HG03575 (cell line): ENCODE measurements at regions not wholly inside any gene's neighbourhood (a gene's known extent, or its start where the extent isn't known, plus 50 kb on each side); places are given as distances from the start of the nearest gene placed in this dataset.

ENCODE experiments used
- ATAC-seq: cut with Tn5 transposase; IDR thresholded peaks from one replicate; pipeline ENCODE4 v1.9.1; 2021; ENCODE audit not compliant: unreplicated experiment, insufficient number of reproducible peaks, low FRiP score; ENCODE audit errors: extremely low read depth

DNA sequence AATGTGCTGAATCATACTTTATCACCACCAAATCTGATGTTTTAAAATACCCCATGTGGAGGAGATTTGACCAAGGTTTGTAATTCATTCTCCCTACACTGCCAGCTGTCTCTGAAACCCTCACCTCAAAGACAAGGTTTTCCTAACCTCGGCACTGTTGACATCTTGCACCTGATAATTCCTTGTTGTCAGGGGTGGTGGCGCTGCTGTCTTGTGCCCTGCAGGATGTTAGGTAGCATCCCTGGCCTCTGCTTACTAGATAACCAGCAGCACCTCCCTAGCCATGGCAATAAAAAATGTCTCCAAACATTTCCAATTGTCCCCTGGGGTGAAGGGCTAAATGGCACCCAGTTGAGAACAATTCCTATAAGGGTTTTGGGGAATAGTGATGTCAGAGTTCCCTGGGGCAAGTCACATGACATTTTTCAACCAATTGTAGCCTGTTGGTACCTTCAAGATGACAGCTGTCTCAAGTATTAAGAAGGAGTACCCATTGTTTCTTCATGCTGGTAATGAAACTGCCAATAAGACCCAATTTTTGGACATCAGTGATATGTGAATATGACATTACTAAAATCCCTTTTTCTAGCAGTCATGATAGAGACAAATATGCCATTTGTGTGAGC is 160.6 kb upstream of the PLCXD3 start:
- no peak for ATAC-seq

DNA sequence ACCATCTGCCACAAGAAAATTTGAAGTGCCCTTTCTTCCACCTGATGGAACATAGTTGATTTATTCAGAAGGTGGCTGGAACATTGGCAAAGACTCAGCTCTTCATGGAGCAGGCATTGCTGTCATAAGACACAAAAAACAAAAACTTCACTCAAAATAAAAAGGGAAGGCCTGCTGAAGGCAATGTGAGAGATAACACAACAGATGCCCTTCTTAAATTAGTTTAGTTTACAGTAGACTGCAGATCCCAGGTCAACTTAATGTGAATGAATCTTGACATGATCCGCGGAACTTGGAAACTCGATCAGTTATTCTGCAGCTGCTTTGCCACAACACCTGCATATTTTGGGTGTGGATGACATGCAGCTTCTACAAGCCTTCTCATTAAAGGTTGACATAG is 159.8 kb upstream of the PLCXD3 start:
- ATAC-seq: no peak

DNA sequence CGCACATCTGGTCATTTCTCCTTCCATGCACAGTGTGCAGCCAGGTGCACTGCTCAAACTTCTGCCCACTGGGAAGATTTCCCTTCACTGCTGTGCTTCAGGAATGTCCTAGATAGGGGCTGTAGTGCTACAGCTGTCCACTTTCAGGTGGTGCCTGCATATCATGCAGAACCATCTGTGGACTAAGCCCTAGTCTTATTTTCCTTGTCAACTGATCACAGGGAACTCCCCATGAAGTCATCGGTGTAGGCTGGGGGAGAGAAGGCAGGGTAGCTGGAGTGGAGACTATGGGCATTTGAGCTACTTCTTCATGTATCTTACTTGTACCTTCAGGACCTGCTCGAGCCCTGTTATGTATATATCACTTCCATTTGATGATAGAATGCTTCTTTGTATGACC is 150.9 kb upstream of the PLCXD3 start:
- no peak for ATAC-seq

DNA sequence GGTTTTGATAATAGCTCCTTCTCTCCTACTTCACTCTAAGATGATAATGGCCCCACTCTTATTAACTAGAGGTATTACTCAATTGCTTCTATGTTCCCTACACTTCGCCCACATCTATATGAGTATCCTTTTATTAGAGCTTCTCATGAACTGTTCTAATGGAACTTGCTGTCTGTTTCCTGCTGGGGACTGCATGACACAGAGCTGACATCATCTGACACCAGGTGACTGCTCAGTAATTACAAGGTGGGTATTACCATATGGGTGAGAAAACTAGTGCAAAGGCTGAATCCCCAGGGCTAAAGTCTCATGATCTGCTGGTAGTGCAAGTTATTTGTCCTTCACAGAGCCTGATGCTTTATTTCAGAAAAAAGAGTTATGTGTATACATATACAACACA is 146.2 kb upstream of the PLCXD3 start:
- ATAC-seq: no peak

DNA sequence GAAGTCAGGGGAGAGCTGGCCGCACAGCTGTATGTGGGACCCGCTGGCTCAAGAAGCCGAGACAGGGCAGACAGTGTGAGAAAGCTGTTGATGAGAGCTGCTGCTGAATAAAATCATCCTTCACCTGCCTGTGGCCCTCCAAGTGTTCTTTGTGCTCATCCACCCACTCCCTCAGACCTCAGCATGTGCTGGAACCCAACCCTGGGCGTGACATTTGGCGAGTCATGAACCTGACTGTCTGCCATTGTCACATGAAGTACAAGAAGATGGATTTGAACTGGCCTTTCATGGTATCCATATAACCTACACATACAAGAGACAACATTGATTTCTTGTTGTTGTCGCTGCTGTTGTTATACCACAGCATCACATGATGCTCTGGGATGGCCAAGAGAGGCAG is 139.7 kb upstream of the PLCXD3 start:
- ATAC-seq: no peak

DNA sequence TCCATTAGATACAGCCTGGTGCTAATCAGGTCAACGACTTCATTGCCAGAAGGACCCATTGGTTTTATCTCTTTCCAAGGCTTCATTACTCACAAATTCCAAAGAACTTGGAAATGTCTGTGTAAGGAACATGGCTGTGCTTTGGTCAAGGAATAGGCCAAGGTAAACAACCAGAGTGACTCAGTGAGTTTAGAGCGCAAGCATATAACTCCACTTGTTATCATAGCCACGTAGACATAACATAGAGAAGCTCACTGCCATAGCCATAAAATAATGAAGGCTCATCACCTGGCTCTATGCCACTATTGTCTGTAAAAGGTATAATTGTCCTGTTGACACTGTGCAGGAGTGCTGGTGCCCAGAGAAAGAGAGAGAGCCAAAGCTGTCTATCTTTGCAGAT is 139.3 kb upstream of the PLCXD3 start:
- ATAC-seq: no peak

DNA sequence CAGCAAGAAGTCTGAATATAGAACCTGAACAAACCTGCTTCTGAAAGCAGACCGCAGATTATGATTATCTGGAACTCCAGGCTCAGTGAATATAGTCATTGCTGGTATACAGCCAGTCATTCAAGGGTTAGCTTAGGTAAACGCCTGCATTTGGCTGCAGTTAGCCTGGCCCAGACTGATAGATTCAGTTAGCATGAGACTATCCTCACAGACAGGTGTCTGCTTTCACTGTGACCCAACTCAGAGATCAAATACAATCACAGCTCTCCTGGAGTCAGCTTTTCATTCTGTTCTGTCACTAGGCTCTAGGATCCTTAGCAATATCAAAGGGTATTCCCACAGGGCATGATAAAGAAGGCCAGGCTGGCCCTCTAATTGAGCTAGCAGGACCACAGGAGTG is 138.6 kb upstream of the PLCXD3 start:
- ATAC-seq: no peak

DNA sequence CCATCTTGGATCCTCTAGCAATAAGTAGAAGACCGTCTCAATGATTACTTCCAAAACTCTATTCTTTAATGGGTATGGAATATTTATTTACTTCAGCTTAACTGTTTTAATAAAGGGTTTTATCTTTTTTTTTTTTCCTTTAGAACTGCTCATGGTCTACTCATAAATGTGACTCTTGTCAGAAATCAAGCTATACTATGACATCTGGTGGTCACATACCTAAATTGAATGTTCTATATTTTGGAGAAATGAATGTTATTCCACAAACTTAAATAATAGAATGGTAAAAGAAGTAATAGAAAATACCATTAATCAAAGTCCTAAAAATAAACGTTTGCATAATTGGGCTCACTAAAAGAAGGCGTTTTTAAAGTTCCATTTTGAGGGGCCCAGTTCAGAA is 131.2 kb upstream of the PLCXD3 start:
- no peak for ATAC-seq

DNA sequence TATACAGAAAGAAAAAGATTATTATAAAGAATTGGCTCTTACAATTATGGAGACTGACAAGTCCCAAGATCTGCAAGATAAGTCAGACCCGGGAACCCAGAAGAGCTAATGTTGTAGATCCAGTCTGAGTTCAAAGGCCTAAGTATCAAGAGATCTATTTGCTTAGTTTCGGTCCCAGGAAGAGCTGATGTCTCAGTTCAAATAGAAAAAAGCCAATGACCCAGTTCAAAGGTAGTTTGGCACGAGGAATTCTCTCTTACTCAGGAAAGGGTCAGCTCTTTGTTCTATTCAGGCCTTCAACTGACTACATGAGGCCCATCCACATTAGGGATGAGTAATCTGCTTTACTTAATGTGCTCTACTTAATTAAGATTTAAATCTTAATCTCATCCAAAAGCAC is 128.3 kb upstream of the PLCXD3 start:
- ATAC-seq: no peak

DNA sequence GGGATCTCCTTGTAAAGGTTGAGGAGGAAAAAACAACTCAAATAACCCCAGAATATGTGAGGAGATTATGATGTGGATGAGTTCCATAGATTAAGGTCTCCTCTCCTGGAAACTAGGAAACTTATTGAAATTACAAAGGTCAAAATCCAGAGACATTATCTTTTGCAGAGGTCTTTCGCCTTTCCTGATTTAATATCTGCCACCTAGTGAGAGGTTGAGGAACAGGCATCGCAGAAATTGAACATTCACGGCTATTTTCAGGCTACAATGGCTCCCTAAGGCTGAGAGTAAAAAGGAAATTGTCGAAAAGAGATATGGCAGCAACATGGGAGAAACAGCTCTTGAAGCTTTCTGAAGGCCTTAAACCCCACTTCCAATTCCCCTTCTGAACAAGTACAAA is 127.5 kb upstream of the PLCXD3 start:
- ATAC-seq: no peak

DNA sequence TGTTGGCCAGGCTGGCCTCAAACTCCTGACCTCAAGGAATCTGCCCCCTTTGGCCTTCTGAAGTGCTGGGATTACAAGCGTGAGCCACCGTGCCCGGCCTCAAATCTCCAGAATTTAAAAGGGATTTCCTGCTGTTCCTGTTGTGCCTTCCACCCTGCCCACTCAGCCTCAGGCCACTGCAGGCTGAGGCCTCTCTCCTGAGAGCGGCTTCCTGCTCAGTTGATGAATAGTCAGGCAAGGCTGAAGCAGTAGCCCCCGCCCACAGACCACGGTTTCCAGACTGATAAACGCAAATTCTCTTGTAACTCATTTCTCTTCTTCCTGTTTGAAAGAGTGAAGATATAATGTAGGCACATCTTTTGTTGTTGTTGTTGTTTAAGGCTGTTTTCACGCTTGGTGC is 127.0 kb upstream of the PLCXD3 start:
- no peak for ATAC-seq

DNA sequence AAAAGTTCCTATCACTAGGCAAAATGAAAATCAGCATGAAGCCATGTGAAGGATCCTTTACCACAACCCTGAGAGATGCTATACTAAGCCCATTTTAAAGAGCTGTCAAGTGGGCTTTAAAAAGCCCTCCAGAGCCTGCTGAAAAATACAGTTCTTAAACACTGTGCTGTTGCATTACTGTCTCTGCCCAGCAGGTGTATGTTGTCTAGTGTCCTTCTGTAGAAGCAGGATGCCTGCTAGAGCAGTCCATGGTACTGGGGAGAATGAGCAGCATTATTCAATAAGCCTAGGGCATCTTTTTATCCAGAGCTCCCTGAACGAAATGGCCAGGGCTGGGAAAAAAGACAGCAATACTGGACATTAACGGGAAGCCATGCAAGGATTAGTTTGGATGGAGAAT is 126.2 kb upstream of the PLCXD3 start:
- ATAC-seq: peak; percentile 79

DNA sequence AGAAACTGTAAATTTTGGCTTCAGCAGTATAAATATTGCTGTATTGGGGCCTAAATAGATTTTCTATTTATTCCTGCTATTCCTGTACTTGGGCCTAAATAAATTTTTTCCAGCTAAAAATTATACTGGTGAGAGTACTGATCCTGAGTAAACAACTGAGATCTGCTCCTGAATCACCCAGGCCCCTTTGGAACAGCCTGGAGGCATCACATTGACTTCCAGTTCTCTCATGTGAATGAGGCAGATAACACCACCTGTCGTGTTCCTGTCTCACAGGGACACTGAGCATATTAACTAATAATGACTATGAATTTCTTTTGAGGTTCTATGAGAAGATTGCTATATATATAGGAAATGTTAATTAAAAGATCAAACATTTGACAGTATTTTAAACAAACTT is 119.5 kb upstream of the PLCXD3 start:
- no peak for ATAC-seq

DNA sequence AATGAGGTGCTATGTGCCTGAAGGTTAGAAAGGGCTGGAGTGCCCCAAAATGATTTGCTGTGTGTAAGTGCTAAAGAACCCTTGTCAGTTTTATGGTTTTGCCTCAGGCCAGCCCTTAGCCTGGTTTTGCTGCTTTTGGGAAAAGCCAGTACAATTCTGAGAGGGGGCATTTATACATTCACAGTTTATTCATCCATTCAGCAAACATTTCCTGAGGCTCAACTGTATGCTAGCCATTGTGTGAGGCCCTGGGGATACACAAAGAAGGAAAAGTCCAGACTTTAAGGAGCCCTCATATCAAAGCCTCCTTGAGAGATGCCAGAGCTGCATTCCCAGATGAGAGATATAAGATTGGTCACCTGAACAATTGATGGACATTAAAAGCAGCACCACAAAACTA is 115.2 kb upstream of the PLCXD3 start:
- no peak for ATAC-seq

DNA sequence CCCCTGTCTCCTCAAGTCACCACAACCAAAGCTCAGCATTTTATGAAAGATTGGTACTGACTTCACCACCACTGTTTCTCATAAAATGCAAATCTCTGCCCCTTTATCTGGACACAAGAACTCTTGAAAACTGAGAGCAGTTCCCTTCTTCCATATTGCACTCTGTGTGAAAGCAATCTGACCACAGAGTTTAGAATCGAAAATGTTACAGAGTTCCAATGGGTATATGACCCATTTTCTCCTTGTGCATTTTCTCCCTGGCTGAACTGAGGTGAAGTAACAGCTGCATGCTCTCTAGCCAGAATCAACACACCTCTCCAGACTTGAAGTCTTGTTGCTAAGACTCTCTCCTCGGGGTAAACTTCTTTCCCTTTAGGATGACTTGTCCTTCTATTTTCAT is 111.0 kb upstream of the PLCXD3 start:
- no peak for ATAC-seq

DNA sequence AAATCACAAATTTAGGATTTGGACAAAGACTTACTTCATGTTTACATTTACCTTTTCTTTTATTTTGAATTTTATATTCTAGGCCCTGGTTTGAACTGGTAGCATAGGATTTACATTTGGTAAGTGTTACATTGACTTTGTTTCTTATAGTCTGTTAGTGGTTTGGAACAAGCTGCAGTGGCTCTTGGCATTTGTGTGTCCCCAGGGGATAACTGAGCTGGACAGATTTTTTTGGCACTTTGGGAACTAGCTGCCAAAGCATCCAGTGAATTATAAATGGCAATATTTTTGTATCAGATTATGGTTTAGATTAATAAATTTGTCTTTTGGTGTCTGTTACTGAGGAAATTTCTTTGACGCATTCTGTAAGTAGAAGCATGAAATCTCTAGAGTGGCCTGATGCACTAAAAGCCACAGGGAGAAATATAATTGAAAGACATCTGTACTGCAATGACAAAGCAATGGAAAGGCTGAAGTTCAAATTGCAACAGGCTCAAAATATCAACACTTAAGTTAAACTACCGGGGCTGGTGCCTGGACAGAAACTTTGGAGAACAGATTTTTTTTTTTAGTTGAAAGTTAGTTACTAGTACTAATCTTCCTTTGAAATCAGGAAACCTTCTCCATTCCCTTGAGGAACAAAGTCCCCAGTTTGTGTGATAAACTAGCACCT is 107.6 kb upstream of the PLCXD3 start:
- ATAC-seq: no peak

DNA sequence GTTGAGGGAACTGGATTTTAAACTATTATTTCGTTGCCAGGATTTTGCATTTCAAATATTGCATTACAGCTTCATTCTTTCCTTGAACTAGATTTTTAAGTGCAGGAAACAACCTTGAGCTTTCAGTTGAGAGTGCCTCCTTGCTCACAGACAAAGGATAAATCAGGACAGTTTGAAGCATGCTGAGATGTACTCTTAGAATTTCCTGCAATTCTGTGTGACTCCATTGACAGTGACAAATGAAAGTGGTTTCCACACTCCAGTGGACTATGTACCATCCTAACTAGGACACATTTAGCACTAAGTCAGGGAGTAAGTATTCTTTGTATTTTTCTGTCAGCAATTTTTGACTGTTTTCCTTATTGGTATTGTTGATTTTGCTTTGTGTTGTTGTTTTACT is 100.0 kb upstream of the PLCXD3 start:
- no peak for ATAC-seq

DNA sequence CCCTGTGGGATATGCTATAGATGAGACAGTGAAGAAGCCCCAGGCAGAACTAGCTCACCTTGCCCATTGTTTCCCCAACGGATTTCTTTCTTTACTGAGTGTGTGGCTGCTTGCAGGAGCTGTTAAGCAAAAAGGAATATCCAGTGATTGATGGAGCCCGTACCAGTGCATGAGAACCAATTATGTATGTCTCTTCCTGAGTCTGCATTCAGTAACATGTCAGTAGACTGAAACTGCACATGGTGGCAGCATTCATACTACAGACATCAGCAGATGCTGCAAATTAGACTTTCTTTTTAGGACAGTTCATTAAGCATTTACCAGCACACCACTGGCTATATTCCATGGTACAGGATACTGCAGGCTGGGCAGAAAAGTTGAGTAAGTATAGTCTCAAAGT is 90.3 kb upstream of the PLCXD3 start:
- ATAC-seq: no peak

DNA sequence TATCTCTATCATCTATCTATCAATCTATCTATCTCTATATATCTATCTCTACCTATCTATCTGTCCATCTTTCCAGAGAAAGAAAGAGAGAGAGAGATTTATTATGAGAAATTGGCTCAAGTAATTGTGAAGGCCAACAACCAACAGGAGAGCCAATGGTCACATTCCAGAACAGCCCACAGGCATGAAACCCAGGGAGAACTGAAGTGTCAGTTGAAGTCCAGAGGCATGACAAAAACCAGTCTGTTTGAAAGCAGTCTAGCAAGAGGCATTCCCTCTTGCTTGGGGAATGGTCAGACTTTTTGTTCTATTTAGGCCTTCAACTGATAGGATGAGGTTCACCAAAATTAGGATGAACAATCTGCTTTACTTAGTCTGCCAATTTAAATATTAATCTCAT is 87.6 kb upstream of the PLCXD3 start:
- ATAC-seq: no peak

DNA sequence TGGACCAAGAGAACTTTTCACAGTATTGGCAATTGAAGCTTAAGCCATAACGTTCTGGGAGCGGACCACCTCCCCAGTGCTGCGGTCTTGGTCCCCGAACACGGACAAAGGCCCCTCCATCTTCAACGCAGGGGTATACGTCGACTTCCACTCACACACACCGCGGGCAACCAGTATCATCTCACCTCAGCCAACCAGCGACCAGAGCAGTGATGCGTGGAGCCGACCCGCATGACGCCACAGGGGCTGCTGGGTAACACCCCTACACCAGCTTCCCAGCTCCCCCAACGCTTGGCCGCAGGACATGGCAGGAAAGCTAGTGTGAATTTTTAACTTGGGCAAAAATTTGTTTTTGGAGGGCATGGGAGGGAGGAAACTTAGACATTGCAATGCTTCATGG is 77.3 kb upstream of the PLCXD3 start:
- no peak for ATAC-seq

DNA sequence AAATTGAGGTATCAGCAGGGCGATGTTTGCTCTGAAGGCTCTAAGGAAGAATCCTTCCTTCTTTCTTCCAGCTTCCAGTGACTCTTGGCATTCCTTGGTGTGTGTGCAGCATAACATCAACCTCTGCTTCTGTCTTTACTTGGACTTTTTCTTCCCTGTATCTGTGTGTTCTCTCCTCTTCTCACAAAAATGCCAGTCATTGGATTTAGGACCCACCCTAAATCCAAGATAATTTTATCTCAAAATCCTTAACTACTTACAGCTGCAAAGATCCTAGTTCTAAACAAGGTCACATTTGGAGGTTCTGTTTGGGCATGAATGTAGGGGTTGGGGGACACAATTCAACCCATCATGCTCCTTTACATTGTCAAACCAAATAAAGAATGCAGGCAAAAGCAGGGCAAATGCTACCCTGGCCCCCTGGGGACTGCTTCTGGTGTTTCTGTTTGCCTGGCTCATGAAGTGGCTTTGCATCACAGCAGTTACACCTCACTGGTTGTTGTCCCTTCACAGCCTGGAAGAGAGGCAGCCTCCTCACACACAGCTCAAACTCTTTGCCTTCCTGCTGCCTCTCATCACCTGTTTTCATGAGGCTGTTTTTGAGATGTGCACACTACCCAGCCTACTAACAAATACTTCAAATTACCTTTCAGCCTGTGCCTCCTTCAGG is 64.8 kb upstream of the PLCXD3 start:
- ATAC-seq: no peak
